Motor neuron (in vitro differentiated cells): ENCODE measurements at regions not wholly inside any gene's neighbourhood (a gene's known extent, or its start where the extent isn't known, plus 50 kb on each side); places are given as distances from the start of the nearest gene placed in this dataset.
A peak's percentile ranks its signal among the peaks of the same experiment; 100 is the strongest.

ENCODE experiments used
- ATAC-seq, 8 experiments: fragments of 200-7000 bp; cut with Tn5 transposase; replicated peaks in 6 of 8; 2 replicates each; pipeline ENCODE4 v1.8.0; 2021; ENCODE audit warnings: mild to moderate bottlenecking in 8 of 8, moderate library complexity in 8 of 8
- H3K27ac ChIP-seq, 2 donors: fragments of 250-450 bp; sonication (Bioruptor Pico); 2 replicates each; pipeline ENCODE4 v1.9.0; 2021; ENCODE audit warnings: antibody characterized with exemption in 2 of 2, mild to moderate bottlenecking in 2 of 2, moderate library complexity in 1 of 2
- H3K4me1 ChIP-seq, 2 donors: fragments of 250-450 bp; sonication (Bioruptor Pico); replicated peaks in 1 of 2; 2 replicates each; pipeline ENCODE4 v1.6.1; 2021; ENCODE audit warnings: antibody characterized with exemption in 2 of 2, mild to moderate bottlenecking in 2 of 2, moderate library complexity in 1 of 2
- H3K4me3 ChIP-seq, 5 donors: fragments of 250-450 bp; sonication (Bioruptor Pico); 2 replicates each; pipeline ENCODE4 v1.9.0; 2021; ENCODE audit warnings: antibody characterized with exemption in 5 of 5, mild to moderate bottlenecking in 5 of 5, moderate library complexity in 4 of 5
- WGBS, 10 experiments: fragments of 450-650 bp; shearing (Covaris generic); methylation state at CpG; one replicate each; pipeline ENCODE4 v1.0.0; 2022; 5-methylcytosine and 5-hydroxymethylcytosine counted together
- in situ Hi-C, 9 experiments: fragments of 400-800 bp; cut with MboI; loops; one replicate each; pipeline ENCODE4 v1.15.0; 2021; ENCODE audit warnings: low sequenced_read_pairs in 9 of 9, low pct_unique_long_range_greater_than_20kb in 2 of 9; ENCODE audit not compliant: unreplicated experiment in 9 of 9

DNA sequence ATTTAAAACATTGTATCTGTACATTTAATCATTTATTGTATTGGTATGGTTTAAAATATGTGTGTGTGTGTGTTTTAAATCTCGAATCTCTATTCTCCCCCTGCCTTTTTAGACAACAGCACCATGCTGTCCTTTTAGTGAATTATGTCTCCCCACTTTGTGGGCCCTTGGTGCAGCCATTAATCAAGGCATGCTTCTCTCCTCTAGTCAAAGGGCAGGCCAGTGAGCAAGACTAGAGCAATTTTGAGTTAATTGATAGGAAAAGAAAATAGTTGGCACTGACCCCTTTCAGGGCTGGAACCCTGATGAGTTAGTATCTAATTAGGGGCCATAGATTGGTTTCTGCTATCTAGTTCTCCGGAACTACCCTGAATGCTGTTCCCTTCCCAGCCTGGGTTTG lies 111.0 kb downstream of the MAIP1 start:
- in situ Hi-C loops, result no loop called here
- ATAC-seq, result peak in 5 of 8 experiments; percentile 29 to 55 (median 39)
- no peak overlapping the region for H3K4me3 ChIP-seq
- WGBS, 10 experiments, result 29 to 67% (median 46%) methylated on average over 1 to 2 of the region's 2 CpGs; no CpG with 5 or more reads in 2 of the 10 experiments
- H3K4me1 ChIP-seq, result peaks cover 5 to 8% of the 10 kb centered on the region in 2 donors
- no peak overlapping the region for H3K27ac ChIP-seq

DNA sequence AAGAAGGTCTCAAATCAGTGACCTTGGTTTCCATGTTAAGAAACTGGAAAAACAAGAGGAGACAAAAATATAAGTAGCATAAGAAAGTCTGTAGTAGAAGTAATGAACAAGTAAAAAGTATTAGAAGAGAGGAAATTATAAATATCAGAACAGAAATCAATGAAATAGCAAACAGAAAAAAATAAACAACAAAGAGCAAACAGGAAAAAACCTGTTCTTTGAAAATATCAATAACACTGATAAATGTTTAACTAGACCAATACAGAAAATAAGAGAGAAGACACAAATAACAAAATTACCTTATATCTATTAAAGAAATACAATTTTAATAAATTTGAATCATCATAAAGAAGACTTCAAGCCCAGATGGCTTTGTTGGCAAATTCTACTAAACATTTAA lies 113.3 kb downstream of the MAIP1 start:
- no peak for ATAC-seq
- peaks cover 5 to 8% of the 10 kb centered on the region in 2 donors for H3K4me1 ChIP-seq
- in situ Hi-C loops, result no loop called here
- H3K4me3 ChIP-seq, result no peak overlapping the region
- H3K27ac ChIP-seq, result no peak overlapping the region

- WGBS, 10 experiments, result 53 to 100% (median 78%) methylated on average over 2 to 5 of the region's 5 CpGs
- in situ Hi-C loops, result no loop called here
- H3K4me3 ChIP-seq, result no peak overlapping the region
- no peak overlapping the region for H3K27ac ChIP-seq
- H3K4me1 ChIP-seq, result peaks cover 0 to 4% of the 10 kb centered on the region in 2 donors
- ATAC-seq, result peak in 2 of 8 experiments; percentile 51 to 69
Observed at GRCh38 chr2:200077210-200077650, 121.8 kb downstream of the MAIP1 start.

GRCh38 chr2:200077838-200078237 lies 122.5 kb downstream of the MAIP1 start:
- WGBS, 10 experiments, result 5 to 100% (median 90%) methylated on average over 1 to 3 of the region's 3 CpGs; no CpG with 5 or more reads in 1 of the 10 experiments
- Histone ChIP-seq H3K4me1 (peaks cover 0 to 4% of the 10 kb centered on the region in 2 donors), H3K4me3 (no peak overlapping the region), H3K27ac (no peak overlapping the region)
- peak in 3 of 8 experiments; percentile 38 to 97 (median 60) for ATAC-seq
- in situ Hi-C loops, result no loop called here

- Histone ChIP-seq H3K4me3 (no peak overlapping the region), H3K4me1 (peaks cover 0 to 4% of the 10 kb centered on the region in 2 donors), H3K27ac (no peak overlapping the region)
- WGBS, 10 experiments, result 75 to 100% (median 90%) methylated on average over 1 to 2 of the region's 2 CpGs; no CpG with 5 or more reads in 1 of the 10 experiments
- in situ Hi-C loops, result no loop called here
- no peak for ATAC-seq
Observed at GRCh38 chr2:200079356-200079755, 124.0 kb downstream of the MAIP1 start.

GRCh38 chr2:200081236-200081635 lies 125.9 kb downstream of the MAIP1 start:
- WGBS, 10 experiments, result 17 to 80% (median 43%) methylated on average over 1 to 8 of the region's 8 CpGs
- H3K27ac ChIP-seq, result no peak overlapping the region
- H3K4me1 ChIP-seq, result peaks cover 0 to 4% of the 10 kb centered on the region in 2 donors
- H3K4me3 ChIP-seq, result no peak overlapping the region
- in situ Hi-C loops, result no loop called here
- peak in 3 of 8 experiments; percentile 41 to 53 (median 48) for ATAC-seq

GRCh38 chr2:200081811-200082210 lies 126.4 kb downstream of the MAIP1 start:
- peaks cover 0 to 4% of the 10 kb centered on the region in 2 donors for H3K4me1 ChIP-seq
- 50 to 100% (median 80%) methylated on average over 1 to 2 of the region's 2 CpGs; no CpG with 5 or more reads in 1 of the 10 experiments for WGBS, 10 experiments
- in situ Hi-C loops, result no loop called here
- H3K27ac ChIP-seq, result no peak overlapping the region
- no peak overlapping the region for H3K4me3 ChIP-seq
- peak in 1 of 8 experiments; percentile 39 for ATAC-seq

DNA sequence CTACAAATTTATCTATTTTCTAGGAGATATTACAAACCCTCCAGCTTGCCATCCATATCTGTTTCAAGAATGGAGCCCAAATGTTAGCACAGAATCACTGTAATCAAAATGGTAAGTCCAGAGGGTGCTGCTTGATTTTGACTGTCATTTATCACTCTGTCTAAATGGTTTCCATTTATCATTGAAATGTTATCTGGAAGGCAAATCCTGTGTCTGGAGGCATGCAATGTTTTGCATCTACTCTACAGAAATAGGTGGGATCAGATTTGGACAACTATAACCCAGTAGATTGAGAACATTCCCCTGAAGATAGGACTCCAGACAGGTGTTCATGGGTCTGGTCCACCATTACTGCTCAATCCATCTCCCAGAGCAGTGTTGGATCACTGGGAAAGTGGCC lies 128.7 kb downstream of the MAIP1 start:
- peaks cover 1 to 9% of the 10 kb centered on the region in 2 donors for H3K4me1 ChIP-seq
- no peak overlapping the region for H3K4me3 ChIP-seq
- H3K27ac ChIP-seq, result no peak overlapping the region
- in situ Hi-C loops, result no loop called here
- ATAC-seq, result no peak

DNA sequence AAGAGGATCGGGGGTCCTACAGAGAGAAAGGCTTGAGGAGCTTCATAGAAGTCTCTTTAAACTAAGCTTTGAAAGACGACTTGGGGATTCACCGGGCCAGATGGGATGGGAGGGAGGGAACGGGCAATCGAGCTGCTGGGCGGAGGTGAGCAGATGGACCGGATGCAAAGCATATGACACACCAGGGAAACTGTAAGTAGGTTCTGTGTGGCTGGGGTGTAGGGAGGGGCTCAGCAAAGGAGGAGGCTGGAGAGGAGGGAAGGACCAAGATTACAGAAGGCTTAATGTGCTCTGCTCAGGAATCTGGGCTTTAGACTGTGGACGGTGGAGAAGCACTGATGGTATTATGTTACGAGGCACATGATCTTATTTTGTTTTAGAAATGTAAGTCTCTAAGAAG lies 131.5 kb downstream of the MAIP1 start:
- peak in 5 of 8 experiments; percentile 58 to 100 (median 82) for ATAC-seq
- peaks cover 6 to 11% of the 10 kb centered on the region in 2 donors for H3K4me1 ChIP-seq
- in situ Hi-C loops, result no loop called here
- 0 to 89% (median 67%) methylated on average over 1 to 8 of the region's 9 CpGs; no CpG with 5 or more reads in 2 of the 10 experiments for WGBS, 10 experiments
- no peak overlapping the region for H3K27ac ChIP-seq
- no peak overlapping the region for H3K4me3 ChIP-seq

- no peak overlapping the region for H3K4me3 ChIP-seq
- no peak overlapping the region for H3K27ac ChIP-seq
- peaks cover 6 to 11% of the 10 kb centered on the region in 2 donors for H3K4me1 ChIP-seq
- in situ Hi-C loops, result no loop called here
- 41 to 97% (median 80%) methylated on average over 1 to 5 of the region's 5 CpGs; no CpG with 5 or more reads in 1 of the 10 experiments for WGBS, 10 experiments
- ATAC-seq, result no peak
Observed at GRCh38 chr2:200087451-200087850, 132.1 kb downstream of the MAIP1 start.

DNA sequence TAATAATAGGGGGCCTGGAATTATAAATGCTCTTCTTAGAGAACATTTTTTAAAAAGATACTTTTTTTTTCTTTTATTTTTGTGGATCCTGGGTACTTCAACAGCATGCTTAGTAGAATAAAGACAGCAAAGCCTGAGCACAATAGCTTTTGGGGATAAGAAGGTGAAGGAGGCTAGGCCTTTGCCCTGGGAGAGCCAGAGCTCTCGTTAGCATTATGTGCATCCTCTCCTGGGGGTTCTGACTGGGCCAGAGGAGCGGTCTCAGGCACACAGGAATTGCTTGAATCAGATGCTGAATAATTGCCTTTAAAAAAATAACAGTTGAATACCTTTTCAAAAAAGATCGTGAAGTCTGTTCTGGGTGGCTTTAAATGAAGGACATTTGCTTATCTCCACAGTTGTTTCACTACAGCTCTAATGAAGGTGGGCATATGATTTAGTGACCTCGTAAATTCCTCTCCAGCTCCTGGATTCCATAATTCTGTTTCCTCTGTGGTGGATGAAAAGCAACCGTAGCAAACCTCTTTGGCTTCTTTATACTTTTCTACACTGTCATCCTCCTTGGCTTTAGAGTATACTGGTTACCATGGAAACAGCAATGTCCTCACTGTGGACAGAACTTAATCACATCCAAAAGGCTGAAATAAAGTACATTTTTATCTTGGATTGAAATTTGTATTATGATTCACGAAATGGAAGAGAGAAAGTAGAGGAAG lies 133.8 kb downstream of the MAIP1 start:
- WGBS, 10 experiments, result 14 to 83% (median 52%) methylated on average over 1 to 6 of the region's 6 CpGs
- H3K27ac ChIP-seq, result no peak overlapping the region
- ATAC-seq, result peak in 4 of 8 experiments; percentile 42 to 63 (median 55)
- in situ Hi-C loops, result no loop called here
- H3K4me3 ChIP-seq, result no peak overlapping the region
- peaks cover 6 to 11% of the 10 kb centered on the region in 2 donors for H3K4me1 ChIP-seq

GRCh38 chr2:200089756-200090109 lies 134.4 kb downstream of the MAIP1 start:
- ATAC-seq, result peak in 3 of 8 experiments; percentile 15 to 36 (median 17)
- Histone ChIP-seq H3K4me3 (no peak overlapping the region), H3K27ac (no peak overlapping the region), H3K4me1 (peaks cover 6 to 11% of the 10 kb centered on the region in 2 donors)
- 58 to 100% (median 90%) methylated on average over 1 to 6 of the region's 6 CpGs; no CpG with 5 or more reads in 1 of the 10 experiments for WGBS, 10 experiments
- in situ Hi-C loops, result no loop called here

GRCh38 chr2:200090683-200091082 lies 135.3 kb downstream of the MAIP1 start:
- H3K4me1 ChIP-seq, result peaks cover 6 to 11% of the 10 kb centered on the region in 2 donors
- in situ Hi-C loops, result no loop called here
- WGBS, 10 experiments, result 0 to 100% (median 77%) methylated on average over 1 to 4 of the region's 6 CpGs; no CpG with 5 or more reads in 2 of the 10 experiments
- no peak overlapping the region for H3K27ac ChIP-seq
- H3K4me3 ChIP-seq, result no peak overlapping the region
- ATAC-seq, result no peak

- no peak for ATAC-seq
Observed at GRCh38 chr2:200091126-200091525, 135.7 kb downstream of the MAIP1 start.

More at GRCh38 chr2:200091126-200091525, 135.7 kb downstream of the MAIP1 start:
- in situ Hi-C loops, result no loop called here
- Histone ChIP-seq H3K27ac (no peak overlapping the region), H3K4me1 (peaks cover 6 to 11% of the 10 kb centered on the region in 2 donors), H3K4me3 (no peak overlapping the region)
- 20 to 83% (median 56%) methylated on average over 1 to 2 of the region's 2 CpGs; no CpG with 5 or more reads in 2 of the 10 experiments for WGBS, 10 experiments
